NCI-H1436 (cell line): ENCODE measurements at regions not wholly inside any gene's neighbourhood (a gene's known extent, or its start where the extent isn't known, plus 50 kb on each side); places are given as distances from the start of the nearest gene placed in this dataset.

Source experiments
- DNase-seq: peaks from one replicate; lab custom pipeline; 2025; lab: John Stamatoyannopoulos, UW

DNA sequence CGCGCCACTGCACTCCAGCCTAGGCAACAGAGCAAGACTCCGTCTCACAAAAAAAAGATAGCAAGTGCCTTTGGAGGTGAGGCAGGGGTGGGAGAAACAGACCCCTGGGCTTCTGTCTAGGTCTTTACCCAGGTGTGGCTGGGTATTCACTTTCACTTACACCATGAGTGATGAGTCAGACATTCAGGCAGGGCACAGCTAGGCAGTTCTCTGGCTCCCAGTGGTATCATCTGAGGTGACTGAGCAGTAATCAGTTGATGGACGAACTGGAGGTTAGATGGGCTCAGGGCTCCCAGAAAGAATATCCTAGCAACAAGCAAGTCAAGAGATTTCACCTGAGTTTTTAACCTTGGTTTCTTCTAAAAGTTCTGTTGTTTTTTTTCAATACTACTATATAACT lies 107.0 kb upstream of the RAB6C start:
- no peak for DNase-seq

GRCh38 chr2:129876541-129876940 lies 102.9 kb upstream of the RAB6C start:
- DNase-seq: no peak

DNA sequence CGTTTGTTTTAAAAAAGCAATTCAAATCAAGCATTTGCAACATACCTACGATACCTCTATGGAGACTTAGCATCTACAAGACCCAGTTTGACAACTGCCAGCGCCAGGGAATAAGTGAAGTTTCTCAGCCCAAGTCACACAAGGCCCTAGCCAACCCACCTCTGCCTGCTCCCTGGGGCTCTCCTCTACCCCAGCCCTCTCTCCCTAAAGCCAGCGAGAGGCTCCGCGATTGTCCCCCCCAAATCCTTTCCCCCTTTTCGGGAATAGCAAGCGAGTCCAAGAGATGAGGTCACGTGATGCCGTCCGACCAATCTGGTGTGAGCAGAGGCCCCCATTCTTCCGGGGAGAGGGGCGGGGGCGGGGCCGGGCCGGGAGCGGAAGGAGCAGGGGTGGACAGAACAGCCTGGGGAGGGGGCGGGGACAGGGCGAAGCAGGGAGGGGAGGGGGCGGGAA lies 102.2 kb upstream of the RAB6C start:
- peak; percentile 48 for DNase-seq

DNA sequence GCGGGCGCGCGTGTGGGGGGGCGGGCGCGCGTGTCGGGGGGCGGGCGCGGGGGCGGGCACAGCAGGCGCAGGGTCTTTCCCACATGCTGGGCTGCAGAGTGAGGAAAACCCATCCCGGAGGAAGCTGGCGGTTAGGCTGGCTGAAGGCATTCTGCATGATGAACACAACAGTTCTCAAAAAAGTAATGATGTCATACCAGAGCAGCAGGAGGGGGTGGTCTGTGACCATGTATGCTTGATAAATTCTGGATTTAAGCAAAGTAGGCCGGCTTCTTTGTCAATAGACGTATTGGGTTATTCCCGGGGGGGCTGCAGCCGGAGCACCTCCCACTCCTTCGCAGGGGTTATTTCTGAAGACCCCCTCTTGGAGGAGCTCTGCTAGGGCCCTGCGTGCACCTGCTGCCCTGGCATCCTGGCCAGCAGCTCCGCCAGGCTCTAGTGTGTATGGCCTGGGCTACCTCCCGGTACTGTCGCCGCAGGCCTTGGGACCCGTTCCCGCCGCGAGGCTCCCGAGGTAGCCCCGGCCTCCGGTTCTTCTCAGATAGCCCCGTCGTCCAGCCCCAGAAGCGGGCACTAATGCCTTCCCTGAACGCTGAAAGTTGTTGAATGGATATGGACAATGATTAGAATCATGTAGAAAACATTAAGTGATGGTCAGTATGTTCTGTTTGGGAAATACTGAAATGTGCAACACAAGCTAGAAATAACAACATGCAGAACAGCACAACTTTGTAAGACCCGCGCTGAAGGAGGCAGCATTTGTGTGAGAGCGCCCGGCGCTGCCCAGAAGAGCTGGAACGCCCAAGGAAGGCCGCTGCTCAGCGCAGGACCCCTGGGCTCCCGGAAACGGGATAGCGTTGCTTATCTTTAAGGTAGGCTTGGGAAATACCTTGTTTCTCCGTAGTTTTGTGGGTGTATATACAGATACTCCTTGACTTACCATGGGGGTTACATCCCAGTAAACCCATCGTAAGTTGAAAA lies 101.4 kb upstream of the RAB6C start:
- no peak for DNase-seq

DNA sequence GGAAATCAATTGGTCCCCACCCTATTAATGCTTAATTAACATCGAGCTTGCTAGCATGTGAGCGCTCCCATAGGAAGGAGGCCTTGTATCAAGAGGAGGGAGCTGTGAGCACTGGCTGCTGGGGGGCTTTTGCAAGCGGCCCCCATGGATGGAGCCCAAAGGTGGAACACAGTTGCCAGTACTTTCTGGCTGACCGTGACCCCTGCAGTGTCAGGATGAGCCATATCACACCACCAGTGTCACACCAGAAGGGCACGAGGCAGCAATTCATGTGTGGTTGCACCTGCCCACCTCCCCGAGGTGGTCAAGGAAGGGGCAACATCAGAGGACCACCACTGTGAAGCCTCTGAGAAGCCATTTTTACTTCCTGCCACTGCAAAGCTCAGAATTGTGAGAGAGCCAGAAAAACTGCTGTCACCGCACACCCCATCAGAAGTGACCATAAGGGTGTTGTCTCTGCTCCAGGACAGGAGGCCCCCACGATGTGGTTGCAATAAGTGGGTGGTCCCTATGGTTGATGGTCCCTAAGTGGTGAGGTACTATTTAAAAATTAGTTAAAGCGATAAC lies 99.8 kb upstream of the RAB6C start:
- DNase-seq: no peak

- DNase-seq: no peak
Observed at GRCh38 chr2:129880309-129880708, 99.2 kb upstream of the RAB6C start.

- no peak for DNase-seq
Observed at GRCh38 chr2:129880971-129881370, 98.5 kb upstream of the RAB6C start.

DNA sequence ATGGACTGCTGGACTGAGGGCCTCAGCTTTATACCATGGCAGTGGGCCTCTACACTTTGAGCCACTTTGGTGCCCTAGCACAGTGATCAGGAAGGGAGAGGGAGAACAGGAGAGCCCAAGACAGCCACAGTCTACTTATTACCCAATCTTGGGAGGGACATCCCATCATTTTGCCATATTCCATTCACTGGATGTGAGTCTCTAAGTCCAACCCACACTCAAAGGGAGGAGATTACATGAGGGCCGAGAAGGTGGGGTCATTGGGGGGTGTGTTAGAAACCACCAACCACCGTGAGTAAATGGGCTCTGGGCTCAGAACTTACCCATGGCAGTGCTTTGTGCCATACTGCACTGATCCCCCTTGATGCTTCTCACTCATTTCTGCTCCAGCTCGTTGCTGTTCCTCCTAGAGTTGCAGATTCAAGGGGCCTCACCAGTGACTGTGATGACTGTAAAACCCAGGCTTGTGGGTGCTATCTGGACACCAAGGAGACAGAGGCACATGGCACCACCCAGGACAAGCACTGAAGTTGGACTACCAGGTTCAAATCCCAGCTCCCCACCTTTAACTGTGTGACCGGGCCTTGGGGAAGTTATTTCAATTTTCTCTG lies 97.6 kb upstream of the RAB6C start:
- DNase-seq: no peak

DNA sequence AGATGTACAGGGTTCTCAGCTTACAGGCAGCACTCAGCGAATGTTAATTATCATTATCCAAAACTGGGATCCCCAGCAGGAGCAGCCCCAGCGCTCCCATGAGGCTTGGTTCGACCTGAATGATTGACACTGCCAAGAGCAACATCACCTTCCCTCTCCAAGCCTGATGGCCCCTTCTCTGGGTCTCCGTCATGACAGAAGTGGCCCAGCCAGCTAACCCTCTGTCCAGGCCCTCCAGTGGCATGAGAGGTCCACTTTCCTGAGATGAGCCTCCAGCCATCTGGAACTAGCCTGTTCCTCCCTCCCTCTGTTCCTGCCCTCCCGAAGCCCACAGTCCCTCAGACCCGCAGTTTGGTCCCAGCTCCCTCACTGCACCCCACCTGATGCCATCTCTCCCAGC lies 97.0 kb upstream of the RAB6C start:
- no peak for DNase-seq

GRCh38 chr2:129883121-129883520 lies 96.3 kb upstream of the RAB6C start:
- DNase-seq: no peak

DNA sequence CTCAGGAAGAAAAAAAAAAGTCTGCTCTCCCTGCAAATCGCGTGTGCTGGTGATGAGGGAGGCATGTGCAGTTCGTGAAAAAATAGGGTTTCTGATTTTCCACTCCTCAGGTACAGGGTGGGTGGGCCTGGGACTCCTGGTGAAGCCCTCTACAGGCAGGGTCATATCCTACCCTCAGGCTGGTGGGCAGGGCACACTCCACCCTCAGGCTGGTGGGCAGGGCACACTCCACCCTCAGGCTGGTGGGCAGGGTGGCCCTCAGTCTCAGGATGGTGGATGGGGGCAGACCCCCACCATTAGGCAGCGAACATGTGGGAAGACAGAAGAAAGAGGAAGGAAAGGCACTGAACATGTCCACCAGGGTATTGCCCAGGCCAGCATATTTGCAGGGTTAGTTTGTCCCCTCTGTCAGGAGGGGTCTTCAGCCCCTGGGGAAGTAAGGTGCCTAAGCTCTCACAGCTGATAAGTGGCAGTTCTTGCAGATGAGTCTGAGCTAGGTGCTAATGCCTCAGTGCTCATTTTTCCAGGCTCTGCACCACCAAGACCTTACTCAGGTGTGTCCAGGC lies 95.2 kb upstream of the RAB6C start:
- DNase-seq: no peak

DNA sequence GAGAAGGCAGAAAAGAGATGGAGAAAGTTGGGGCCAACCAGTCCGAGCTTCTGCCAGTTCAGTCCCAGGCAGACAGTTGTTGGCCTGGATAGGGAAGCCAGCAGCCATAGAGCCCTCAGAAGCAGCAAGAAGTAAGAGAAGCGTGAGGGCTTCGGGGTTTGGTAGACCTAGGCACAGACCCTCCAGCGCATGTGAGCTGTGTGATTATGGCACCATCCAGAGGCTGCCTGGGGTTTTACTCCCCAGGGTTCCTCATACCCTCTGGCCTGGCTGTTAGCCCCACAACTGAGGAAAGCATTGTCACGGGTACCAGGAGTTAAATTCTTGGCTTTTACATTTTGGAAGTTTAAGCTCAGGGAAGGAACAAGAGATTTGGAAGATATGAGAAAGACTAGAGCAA lies 93.7 kb upstream of the RAB6C start:
- DNase-seq: no peak

GRCh38 chr2:129887688-129888266 lies 91.7 kb upstream of the RAB6C start:
- DNase-seq: no peak

GRCh38 chr2:129888461-129888860 lies 91.0 kb upstream of the RAB6C start:
- DNase-seq: no peak

DNA sequence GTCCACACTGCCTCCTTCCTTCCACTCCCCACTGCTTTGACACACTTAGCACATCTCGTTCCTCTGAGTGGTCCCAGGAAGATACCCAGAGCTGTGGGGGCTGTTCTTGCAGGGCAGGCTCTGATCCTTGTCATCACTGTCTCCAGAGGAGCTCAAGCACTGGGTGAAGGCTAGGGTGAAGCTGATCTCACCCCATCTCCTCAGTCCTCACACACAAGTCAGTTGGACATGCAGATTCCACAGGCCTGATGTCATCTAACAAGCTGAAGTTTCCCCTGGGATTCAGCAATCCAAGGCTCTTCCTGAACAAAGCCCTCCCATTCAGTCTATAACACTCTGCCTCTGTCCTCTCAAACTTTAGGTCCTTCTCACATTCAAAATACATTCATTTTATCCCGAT lies 90.6 kb upstream of the RAB6C start:
- no peak for DNase-seq

DNA sequence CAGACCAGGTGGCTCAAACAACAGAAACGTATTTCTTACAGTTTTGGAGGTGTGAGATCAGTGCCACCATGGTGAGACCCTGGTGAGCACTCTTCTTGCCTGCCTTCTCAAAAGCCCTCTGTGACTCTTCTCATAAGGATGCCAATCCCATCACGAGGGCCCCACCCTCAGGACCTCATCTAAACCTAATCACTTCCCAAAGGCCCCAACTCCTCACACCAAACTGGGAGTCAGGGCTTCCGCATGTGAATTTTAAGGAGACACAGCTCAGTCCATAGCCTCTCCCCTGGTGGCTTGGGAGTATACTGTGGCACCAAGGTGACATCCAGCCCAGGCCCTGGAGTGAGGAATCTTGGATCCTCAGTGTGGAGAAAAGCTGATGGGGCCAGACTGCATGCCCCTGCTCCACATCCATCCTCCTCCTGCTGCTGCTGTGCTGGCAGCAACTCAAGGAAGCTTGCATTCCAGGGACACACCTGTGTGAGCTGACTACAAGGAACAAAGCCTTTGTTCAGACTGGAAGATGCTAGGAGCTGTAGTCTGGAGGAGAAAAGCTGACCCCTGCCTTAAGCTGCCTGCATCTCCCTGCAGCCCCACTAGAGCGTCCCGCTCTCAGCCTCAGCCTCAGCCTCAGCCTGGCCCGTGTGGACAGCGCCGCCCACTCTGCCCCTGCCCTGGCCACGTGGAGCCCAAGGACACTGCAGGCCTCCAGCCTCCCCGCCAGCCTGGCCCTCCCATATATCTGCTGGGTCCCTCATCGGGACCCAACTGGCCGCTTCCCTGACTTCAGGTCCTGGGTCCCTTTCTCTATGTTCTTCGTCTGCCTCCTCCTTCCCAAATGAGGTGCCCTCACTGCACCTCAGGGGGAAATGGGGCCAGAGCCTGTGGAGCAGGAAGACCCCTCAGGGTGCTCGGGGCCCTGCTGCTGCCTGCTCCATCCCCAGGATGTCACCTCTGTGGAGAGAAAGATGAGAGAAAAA lies 87.8 kb upstream of the RAB6C start:
- no peak for DNase-seq

DNA sequence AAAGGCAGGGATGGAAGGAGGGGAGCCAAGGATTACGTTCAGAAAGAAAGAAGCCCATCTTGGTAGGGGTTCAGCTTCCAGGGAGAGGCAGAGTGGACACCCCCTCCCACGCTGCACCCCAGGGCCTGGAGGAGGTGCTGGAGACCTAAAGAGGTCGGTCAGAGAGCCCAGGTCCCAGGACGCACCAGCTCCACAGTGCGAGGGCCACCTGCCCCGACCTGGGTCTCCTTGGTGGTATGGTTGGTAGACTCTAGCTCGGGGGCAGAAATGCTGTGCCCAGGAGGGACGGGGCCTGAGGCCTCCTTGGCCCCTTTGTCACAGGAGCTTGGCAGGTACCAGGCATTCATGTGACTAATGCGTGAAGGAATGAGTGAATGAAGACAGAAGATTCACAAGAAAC lies 87.1 kb upstream of the RAB6C start:
- no peak for DNase-seq

- no peak for DNase-seq
Observed at GRCh38 chr2:129892773-129893172, 86.7 kb upstream of the RAB6C start.

- no peak for DNase-seq
Observed at GRCh38 chr2:129893244-129893643, 86.2 kb upstream of the RAB6C start.

- DNase-seq: no peak
Observed at GRCh38 chr2:129894616-129895015, 84.8 kb upstream of the RAB6C start.

DNA sequence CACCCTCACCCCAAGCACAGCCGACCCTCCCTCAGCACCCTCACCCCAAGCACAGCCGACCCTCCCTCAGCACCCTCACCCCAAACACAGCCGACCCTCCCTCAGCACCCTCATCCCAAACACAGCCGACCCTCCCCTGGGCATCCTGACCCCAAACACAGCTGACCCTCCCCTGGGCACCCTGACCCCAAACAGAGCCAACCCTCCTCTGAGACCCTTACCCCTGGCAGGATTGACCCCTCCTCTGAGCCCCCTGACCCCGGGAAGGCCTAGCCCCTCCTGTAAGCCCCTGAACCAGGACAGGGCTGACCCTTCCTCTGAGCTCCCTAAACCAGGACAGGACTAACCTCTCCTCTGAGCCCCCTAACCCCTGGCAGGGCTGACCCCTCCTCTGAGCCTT lies 84.4 kb upstream of the RAB6C start:
- DNase-seq: no peak
